ENCODE measurements at regions not wholly inside any gene's neighbourhood (a gene's known extent, or its start where the extent isn't known, plus 50 kb on each side); places are given as distances from the start of the nearest gene placed in this dataset.

DNA sequence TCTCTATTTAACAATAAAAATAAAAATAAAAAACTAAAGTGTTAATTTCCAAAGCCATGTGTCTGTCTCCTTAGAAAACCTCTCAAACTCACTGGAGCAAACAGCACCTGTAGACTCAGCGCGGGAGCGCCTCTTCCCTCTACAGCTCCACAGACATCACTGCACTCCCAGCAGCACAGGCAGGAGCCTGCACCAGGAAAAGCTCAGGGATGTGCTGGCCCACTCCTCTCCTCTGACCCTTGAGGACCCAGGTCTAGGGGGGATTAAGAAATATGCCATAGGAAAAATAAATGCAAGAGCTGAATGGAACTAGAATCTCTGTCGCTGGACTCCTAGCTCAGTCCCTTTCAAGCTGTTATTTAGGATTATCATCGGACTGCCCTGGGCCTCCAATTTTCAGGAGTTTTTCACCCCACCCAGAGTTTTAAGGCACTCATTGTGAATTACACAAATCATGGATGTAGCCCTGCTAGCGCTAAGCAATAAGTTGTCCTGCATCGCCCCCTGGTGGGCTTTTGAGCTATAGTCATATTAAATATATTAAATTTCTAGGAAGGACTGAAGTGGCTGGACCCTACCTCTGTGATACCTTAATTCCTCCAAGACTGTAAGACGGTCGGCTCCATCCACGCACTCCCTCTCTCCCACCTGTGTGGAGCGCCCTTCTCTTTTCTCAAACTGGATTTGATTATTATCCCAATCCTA, 333.9 kb downstream of the UQCRFS1 start:
- no peak for DNase-seq

DNA sequence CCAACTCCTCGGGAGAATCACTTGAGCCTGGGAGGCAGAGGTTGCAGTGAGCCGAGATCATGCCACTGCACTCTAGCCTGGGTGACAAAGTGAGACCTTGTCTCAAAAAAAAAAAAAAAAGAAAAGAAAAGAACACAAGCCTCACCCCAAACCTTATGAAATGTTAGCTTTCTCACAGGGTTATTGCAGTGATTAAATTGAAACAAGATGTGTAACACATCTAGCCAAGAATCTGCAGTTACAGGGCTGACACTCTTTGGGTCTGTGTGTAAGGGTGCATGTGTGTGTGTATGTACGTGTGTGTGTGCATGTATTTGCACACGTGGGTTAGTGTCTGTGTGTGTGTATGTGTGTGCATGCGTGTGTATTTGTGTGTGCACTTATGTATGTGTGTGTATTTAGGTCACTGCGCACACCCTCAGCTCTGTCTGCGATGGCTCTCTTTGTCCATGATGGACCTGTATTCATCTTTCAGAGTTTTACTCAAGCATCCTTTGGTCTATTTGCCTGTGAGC, 336.3 kb downstream of the UQCRFS1 start:
- DNase-seq, result no peak

DNA sequence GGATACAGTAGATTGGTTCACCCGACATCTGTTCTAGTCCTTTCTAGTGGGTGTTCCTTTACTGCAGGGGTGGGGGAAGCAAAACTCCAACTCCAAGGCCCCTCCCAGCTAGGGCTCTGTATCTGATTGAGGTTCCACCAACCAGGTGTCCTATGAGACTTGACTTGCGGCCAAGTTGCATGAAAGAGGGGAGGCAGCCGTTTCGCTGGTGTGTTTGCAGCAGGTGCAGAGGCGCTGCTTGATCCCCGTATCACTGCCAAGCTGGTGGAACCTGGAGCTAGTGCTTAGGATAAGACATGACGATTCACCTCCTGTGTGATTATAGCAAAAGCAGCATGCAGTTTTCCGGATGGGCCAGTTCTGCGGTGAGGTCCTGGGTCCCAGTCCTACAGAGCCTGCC, 338.2 kb downstream of the UQCRFS1 start:
- DNase-seq, result no peak

DNA sequence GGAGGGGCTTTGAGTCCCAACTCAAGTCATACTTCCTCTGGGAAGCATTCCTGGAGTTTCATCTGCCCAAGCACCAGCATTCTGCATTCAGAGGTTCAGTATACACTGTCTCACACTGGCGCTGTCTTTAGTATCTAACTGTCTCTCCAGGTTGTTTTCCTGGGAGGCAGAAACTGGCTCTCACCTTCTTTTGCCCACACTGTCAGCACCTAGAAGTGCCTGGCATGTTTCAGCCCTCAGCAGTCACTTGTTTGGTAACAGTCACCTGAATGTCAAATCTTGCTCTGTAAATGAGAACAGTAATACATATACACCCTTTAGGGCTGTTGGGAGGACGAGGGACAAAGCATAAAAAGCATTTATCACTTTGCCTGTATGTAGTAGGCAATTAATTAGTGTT, 339.6 kb downstream of the UQCRFS1 start:
- no peak for DNase-seq

DNA sequence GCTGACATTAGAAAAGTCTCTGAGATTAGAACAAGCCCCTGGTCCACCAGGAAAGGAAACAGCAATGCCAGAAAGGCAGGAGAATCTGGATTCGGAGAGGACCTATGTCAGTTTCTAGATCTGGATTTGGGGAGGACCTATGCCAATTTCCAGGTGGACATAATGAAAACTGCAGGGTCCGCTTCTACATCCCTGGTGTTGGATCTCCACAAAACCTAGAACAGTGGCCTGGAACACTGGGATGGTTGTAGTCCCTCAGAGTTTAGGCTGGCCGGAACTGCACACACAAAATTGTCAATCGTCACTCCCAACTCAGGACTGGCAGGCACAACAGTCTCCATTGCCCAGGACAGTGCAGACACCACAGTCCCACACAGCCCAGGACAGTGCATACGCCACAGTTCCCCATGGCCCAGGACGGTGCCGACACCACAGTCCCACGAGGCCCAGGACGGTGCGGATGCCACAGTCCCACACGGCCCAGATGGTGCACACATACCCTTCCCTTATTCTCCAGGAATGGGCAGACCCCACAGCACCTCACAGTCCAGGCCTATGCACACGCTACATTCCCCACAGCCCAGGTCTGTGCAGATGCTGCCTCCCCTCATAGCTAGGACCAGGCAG, 341.7 kb downstream of the UQCRFS1 start:
- no peak for DNase-seq

DNA sequence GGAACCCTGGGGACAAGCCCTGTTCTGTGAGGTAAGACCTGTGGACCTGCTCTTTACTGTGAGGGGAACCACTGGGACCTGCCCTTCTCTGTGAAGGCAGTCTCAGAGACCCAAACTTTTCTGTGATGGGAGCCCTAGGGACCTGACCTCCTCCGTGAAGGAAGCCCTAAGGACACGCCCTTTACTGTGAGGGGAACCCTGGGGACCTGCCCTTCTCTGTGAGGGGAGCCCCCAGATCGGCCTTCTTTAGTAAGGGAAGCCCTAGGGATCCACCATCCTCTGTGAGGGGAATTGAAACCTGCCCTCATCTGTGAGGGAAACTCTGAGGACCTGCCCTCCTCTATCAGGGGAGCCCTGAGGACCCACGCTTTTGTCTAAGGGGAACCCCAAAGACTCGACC, 343.5 kb downstream of the UQCRFS1 start:
- no peak for DNase-seq

DNA sequence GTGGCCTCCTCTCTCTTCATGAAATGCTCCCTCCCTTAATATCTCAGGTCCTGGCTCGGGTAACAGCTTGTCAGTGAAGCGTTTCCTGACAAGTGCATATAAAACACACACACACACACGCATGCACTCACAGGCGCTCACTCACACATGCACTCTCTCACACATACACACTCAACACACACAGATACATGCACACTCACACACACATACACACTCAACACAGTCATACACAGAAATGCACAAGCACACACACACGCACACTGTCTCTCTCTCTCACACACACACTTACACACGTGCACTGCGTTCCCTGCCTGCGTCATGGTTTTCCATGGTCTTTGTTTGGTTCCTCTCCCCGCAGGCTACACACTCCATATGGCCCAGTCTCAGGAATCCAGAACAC, 344.1 kb downstream of the UQCRFS1 start:
- no peak for DNase-seq

DNA sequence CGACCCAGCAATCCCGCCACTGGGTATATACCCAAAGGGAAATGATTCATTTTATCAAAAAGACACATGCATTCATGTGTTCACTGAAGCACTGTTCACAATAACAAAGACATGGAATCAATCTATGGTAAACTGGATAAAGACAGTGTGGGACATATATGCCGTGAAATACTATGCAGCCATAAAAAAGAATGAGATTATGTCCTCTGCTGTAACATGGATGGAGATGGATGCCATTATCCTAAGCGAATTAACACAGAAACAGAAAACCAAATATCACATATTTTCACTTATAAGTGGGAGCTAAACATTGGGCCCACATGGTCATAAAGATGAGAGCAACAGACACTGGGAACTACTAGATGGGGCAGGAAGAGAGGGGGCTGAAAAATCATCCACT, 345.0 kb downstream of the UQCRFS1 start:
- DNase-seq, result no peak

DNA sequence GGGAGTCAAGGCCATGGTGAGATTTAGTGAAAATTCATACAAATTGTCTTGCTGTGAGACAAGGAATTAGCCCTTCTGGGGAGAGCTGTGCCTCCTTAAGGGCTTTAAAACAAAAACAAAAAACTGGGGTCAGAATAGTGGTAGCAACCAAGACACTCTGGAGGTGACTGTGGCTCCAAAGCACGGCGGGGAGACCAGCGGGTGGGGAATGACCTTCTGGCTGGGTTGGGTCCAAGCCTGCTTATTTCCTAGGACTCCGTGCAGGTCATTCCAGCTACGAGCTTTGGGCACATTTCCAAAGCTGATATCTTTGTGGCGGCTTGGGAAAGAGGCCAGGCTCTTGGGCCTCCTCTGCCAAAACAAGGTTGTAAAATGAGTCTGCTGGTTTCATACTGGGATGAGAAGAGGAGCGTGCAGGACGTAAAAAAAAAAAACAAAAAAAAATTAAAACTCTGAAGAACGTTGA, 348.3 kb downstream of the UQCRFS1 start:
- DNase-seq, result no peak

DNA sequence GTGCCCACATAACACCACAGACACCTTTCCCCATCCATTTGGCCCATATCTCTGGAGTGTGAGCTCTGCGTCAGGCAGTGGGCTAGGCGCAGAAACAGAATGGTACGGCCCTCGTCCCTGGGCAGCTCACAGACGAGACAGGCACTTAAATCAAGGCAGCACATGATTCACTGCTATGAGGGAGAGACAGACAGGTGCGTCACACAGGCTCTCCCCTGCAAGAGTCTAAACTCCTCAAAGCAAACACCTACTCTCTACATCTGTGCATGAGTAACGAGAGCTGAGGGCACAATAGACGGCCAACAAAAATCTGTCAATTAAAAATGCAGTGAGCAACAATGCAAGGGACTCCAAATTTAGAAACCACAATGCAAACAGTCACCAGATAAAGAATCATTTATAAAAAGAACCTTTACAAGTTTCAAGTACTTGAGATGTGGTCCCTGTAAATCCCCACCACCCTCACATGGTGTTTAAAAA, 348.9 kb downstream of the UQCRFS1 start:
- DNase-seq, result no peak

DNA sequence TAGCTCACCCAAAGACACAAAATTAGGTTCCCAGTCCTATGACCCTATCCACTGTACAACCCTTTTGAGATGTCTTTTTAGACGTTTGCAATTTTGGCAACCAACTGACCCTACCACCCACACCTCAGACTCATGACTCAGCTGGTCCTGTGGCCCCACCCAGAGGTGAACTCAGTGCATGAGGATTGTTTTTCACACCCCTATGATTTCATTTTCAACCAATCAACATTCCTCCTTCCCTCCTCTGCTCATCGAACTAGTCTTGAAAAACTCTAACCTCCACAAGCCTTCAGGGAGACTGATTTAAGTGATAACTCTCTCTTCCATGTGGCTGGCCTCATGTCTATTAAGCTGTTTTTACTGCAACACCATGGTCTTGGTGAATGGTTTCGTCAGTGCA, 350.7 kb downstream of the UQCRFS1 start:
- DNase-seq, result no peak

DNA sequence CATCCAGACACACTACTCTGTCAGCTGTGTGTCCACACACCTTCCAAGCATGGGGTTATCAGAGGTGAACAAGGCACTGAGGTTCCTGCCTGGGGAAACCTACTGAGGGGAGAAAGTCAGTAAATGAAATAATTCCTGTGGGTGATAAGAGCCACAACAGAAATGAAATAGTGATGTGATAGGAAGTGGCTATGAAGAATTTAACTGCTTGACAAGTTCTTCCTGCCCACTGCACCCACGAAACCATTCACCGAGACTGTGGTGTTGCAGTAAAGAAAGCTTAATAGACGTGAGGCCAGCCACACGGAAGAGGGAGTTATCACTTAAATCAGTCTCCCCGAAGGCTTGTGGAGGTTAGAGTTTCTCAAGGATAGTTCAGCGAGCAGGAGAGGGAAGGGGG, 353.1 kb downstream of the UQCRFS1 start:
- no peak for DNase-seq

DNA sequence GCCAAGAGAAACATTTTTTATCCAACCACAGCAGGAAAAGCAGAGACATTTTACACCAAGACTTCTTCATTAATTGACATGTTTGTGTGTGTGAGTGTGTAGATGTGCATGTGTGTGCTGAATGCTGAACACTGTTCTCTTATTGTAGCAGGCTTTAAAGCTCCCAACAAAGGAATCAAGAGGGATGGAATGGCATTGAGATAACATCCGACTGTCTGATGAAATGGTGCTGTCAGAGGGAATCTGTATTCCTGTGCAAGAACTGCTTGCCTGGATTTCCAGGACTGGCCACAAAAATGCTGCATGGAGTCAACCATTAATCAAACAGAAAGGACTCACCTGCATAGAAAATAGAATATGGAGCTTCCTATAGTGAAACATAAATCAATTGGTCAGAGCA, 354.0 kb downstream of the UQCRFS1 start:
- no peak for DNase-seq

DNA sequence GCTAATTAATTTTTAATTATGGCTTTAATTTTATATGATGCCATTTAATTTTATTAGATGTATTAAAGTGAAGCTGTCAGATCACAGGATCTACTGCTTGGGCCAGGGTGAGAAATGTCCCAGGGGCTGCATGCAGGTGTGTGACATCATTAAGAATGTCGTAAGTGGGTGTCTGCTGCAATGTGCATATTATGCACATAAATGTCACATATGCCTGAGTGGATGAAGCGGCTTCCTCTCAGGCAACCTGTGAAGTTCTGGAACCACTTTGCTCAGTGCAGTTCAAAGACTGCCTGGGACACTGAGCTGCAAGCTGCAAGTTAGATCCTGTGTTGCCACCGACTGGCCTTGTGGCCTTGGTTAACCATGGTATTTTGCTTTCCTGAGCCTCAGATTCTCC, 355.0 kb downstream of the UQCRFS1 start:
- no peak for DNase-seq

DNA sequence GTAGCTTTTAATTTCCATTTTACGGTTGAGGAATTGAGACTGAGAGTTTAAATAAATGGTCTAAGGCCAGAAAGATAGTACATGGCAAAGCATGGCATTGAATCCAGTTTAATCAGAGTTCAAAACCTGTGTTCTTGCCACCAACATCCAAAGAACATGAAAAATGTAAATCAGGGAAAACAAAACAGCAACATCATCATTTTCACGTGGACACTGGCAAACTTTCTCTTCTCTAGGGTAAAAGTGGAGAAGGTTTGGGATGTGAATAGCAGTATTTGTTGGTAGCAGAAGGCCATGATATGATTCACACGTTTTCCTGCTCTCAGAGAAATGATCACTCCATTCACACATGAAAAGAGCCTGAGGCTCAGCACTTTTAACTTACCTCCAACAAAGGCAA, 357.7 kb downstream of the UQCRFS1 start:
- no peak for DNase-seq

DNA sequence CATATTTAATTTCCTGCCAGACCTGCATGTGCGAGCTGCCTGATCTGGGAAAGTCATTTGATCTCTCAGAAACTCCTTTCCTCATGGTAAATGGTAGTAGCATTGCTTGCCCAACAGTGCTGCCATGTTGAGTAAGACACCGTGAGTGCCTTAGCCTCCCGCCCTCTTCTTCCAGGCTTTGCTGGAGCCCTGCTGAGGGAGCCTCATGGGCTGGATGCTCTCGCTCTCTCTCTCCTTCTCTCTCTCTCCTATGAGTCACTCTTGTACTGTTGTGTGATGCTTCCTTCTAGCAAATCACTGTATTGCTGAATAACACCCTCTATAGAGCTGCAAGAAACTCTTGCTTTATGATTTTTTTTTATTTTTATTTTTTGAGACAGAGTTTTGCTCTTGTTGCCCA, 365.5 kb downstream of the UQCRFS1 start:
- DNase-seq, result no peak

DNA sequence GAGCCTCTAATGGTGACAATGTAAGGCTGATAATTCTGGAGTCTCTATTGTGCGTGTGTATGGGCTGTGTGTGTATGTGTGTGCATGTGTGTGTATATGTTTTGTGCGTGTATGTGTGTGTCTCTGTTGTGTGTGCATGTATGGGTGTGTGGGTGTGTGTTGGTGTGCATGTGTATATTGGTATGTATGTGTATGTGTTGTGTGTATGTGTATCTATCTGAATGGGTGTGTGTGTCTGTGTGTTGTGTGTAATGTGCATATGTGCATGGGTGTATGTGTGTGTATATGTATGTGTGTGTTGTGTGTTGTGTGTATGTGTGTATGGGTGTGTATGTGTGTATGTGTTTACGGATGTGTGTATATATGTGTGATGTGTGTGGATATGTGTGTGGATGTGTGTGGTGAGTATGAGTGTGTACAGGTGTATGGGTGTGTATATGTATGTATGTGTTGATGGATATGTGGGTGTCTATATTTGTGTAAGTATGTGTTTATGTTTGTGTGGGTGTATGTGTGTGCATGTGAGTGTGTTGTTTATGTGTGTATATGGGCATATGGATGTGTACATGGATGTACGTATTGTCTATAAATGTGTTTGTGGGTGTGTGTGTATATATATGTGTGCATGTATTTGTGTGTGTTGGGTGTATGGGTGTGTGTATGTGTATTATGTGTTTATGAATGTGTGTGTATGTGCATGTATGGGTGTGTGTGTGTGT, 366.7 kb downstream of the UQCRFS1 start:
- DNase-seq, result no peak

DNA sequence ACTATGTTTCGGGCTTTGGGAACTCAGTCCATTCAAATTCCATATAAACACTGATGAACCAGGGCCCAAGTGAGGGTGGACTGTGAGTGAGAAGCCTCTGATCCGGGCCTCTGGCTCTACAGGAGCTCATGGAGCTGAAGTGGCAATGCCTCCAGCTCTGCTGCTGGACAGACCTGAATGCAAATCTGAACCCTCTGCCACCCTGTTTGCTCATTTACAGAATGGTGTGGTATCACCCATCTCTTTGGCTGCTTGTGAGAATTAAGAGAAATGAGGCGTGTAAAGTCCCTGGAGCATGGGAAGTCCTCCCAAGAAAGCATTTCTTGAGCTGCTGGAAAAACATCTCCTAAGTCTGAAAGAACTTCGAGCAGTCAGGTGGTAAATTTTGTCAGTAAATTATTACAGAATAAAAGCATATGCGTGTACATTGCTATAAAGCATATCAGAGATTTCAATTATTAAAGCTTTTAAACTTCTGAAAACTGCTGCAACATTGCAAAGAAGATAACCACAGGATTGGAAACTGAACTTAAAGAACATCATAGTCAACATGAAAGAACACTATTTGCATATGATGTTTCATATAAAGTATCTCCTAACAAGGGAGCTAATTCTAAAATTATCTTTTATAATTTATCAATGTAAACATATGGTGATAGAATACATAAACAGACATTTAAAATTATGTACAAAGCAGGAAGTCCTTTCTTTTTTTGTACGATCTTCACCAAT, 369.0 kb downstream of the UQCRFS1 start:
- no peak for DNase-seq

DNA sequence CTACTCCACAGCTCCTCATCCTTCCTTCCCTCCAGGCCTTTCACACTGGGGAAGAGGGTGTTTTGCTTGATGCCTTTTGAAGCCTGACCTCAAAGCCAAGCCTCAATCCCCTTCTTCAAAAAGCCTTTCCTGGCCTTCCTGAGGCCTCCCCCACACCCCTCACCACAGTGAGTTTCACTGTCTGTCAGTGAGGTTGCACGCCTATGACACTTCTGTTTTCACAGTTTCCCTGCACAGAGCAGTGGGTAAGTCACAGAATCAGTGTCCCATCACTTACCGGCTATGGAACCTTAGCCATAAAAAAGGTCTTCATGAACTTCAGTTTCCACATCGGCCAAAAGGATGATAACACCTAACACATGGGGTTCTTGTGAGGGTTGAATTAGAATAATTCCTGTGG, 371.4 kb downstream of the UQCRFS1 start:
- DNase-seq, result no peak

DNA sequence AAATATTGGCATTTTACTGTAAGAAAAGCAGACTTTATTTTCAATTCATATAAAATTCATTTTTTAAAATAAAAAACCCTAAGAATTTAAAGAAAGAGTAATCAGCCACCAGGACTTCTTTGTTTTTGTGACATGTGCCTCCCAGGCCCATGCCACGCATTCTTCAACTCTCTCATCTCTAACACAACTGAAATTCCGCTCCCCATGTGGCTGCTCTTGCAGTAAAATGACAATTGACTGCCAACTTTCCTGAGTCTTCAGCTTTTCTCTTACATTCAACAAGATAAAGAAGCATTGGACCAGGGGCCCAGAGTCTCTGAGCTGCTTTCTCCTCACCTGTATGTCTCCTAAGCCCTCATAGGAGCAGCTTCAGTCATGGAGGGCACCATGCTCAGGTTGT, 372.1 kb downstream of the UQCRFS1 start:
- no peak for DNase-seq

DNA sequence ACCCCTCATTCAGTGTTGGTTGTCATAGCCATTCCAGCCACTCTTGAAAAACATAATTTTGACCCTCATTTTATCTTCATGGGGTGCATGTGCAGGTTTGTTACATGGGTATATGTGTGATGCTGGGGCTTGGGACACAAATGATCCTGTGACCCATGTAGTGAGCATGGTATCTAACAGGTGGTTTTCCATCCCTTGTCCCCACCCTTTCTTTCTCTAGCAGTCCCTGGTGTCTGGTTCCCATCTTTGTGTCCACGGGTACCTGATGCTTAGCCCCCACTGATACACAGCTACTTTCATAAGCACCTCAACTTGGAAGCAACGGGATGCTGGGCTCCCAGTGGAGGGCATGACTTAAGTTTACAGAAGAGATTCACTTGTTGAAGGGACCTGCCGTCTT, 373.5 kb downstream of the UQCRFS1 start:
- no peak for DNase-seq

DNA sequence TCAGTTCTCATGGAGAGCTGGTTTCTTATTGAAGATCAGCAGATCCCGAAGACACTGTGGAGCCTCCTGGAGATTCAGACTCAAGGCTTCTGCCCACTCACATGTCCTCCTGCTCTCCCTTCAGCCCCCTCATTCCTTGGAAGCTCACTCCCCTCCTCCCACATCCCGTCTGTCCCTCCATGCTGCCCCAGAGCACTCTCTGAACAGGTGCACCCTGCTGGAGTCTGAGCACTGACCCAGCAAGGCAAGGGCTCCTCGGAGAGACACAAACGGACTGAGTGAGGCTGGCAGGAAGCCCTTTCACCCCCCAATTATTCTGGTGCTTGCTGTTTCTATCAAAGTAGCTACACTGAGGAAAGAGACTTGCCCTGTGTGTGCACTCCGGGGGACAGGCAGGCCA, 374.0 kb downstream of the UQCRFS1 start:
- no peak for DNase-seq

DNA sequence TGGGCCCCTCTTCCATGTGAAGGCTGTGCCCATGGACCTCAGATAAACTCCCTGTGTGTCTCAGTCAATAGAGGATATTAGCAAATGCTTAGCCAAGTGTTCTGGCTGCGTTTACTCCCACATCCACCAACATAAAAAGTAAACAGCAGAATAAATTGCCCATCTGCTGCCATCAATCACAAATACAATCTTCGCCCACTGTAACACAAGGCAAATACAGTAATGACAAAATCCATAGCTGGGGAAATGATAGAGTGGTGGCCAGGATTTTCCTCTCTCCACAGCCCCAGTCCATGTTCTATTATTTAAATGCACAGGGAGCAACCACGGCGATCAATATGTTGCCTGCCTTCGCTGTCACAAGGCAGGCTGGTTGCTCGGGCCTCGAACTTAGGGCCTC, 376.5 kb downstream of the UQCRFS1 start:
- DNase-seq, result no peak

Measured in T1000 (cell line).